BLaER1 (cell line): ENCODE measurements at regions not wholly inside any gene's neighbourhood (a gene's known extent, or its start where the extent isn't known, plus 50 kb on each side); places are given as distances from the start of the nearest gene placed in this dataset.

Source experiments
- H3K27ac ChIP-seq: shearing (Covaris generic); formaldehyde crosslinking; 2 replicates; pipeline ENCODE4 v1.8.1; 2022
- H3K27me3 ChIP-seq: shearing (Covaris generic); formaldehyde crosslinking; 2 replicates; pipeline ENCODE4 v1.8.1; 2022
- H3K36me3 ChIP-seq: shearing (Covaris generic); formaldehyde crosslinking; 2 replicates; pipeline ENCODE4 v1.8.1; 2022
- H3K4me1 ChIP-seq: shearing (Covaris generic); formaldehyde crosslinking; 2 replicates; pipeline ENCODE4 v1.8.1; 2022
- H3K4me2 ChIP-seq: shearing (Covaris generic); formaldehyde crosslinking; 2 replicates; pipeline ENCODE4 v1.8.1; 2022
- H3K4me3 ChIP-seq: shearing (Covaris generic); formaldehyde crosslinking; 2 replicates; pipeline ENCODE4 v1.8.1; 2022
- H3K9ac ChIP-seq: shearing (Covaris generic); formaldehyde crosslinking; 2 replicates; pipeline ENCODE4 v1.8.1; 2022
- H3K9me3 ChIP-seq: shearing (Covaris generic); formaldehyde crosslinking; 2 replicates; pipeline ENCODE4 v1.8.1; 2022
- H4K20me1 ChIP-seq: shearing (Covaris generic); formaldehyde crosslinking; 2 replicates; pipeline ENCODE4 v1.8.1; 2022
- Cebpa-rat ChIP-seq: shearing (Covaris generic); IDR thresholded peaks from 2 replicates; pipeline ENCODE4 v1.8.1; 2022

DNA sequence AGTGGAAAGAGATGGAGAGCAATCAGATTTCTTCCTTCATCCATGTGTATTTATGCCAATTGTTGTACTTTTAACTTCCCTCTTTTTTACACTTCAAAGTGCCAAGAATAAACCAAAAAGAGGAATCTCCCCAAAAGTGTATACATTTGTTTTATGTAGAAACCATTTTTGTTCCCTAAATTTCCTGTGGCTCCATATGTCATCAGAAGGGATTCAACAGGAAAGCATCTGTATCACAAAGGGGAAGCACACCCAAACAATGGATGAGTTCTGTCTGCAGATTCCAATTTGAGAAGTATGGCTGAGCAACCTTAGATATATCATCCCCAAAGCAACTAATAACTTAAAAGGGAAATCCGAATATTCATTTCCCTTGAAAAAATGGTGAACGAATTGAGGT is 275.0 kb downstream of the MREG start:
- Histone ChIP-seq H3K9ac (no peak overlapping the region), H3K27ac (no peak overlapping the region), H3K4me1 (no peaks in the 10 kb centered on the region), H3K4me2 (no peak overlapping the region), H3K36me3 (no peaks in the 10 kb centered on the region), H3K4me3 (no peak overlapping the region), H3K27me3 (no peaks in the 10 kb centered on the region), H4K20me1 (no peaks in the 10 kb centered on the region), H3K9me3 (no peaks in the 10 kb centered on the region)
- TF ChIP-seq Cebpa-rat: no peak

DNA sequence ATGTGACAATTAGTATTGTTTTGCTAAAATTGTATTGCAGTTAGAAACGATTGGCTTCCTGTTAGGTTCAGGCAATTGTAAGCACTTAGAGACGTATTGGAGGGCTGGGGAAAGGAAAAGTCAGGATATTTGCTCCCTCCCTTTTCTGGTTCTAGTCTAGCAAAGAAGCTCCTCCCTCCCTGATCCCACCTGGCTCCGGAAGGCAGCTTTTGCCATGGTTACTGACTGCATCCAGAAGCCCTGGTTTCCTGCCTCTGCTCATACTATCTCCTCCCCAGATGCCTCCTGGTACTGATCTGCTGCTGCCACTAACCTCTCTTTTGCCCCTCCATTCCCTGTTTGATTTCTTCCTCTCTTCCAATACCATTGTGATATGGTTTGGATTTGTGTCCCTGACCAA is 275.9 kb downstream of the MREG start:
- Histone ChIP-seq H3K27ac (no peak overlapping the region), H4K20me1 (no peaks in the 10 kb centered on the region), H3K9ac (no peak overlapping the region), H3K4me1 (no peaks in the 10 kb centered on the region), H3K4me3 (no peak overlapping the region), H3K27me3 (no peaks in the 10 kb centered on the region), H3K36me3 (no peaks in the 10 kb centered on the region), H3K4me2 (no peak overlapping the region), H3K9me3 (no peaks in the 10 kb centered on the region)
- no peak for TF ChIP-seq Cebpa-rat

- no peak for TF ChIP-seq Cebpa-rat
- Histone ChIP-seq H3K9ac (no peak overlapping the region), H3K27ac (no peak overlapping the region), H3K36me3 (no peaks in the 10 kb centered on the region), H3K4me2 (no peak overlapping the region), H4K20me1 (no peaks in the 10 kb centered on the region), H3K4me3 (no peak overlapping the region), H3K4me1 (no peaks in the 10 kb centered on the region), H3K9me3 (no peaks in the 10 kb centered on the region), H3K27me3 (no peaks in the 10 kb centered on the region)
These were observed 276.6 kb downstream of the MREG start for GRCh38 chr2:215736653-215737290.

- no peaks in the 10 kb centered on the region for H4K20me1 ChIP-seq
- no peak overlapping the region for H3K4me3 ChIP-seq
- TF ChIP-seq Cebpa-rat: no peak
- H3K36me3 ChIP-seq: no peaks in the 10 kb centered on the region
- no peak overlapping the region for H3K27ac ChIP-seq
- H3K9ac ChIP-seq: no peak overlapping the region
- no peaks in the 10 kb centered on the region for H3K27me3 ChIP-seq
- H3K4me2 ChIP-seq: no peak overlapping the region
- H3K4me1 ChIP-seq: no peaks in the 10 kb centered on the region
- H3K9me3 ChIP-seq: no peaks in the 10 kb centered on the region
These were observed 282.2 kb downstream of the MREG start for GRCh38 chr2:215731108-215731658.

GRCh38 chr2:215729985-215730620 is 283.2 kb downstream of the MREG start:
- Histone ChIP-seq H3K9me3 (no peaks in the 10 kb centered on the region), H3K27ac (no peak overlapping the region), H3K4me1 (no peaks in the 10 kb centered on the region), H4K20me1 (no peaks in the 10 kb centered on the region), H3K27me3 (no peaks in the 10 kb centered on the region), H3K4me3 (no peak overlapping the region), H3K36me3 (no peaks in the 10 kb centered on the region), H3K9ac (no peak overlapping the region), H3K4me2 (no peak overlapping the region)
- no peak for TF ChIP-seq Cebpa-rat

GRCh38 chr2:215728504-215729065 is 284.8 kb downstream of the MREG start:
- no peak overlapping the region for H3K27ac ChIP-seq
- H3K4me2 ChIP-seq: no peak overlapping the region
- no peak overlapping the region for H3K4me3 ChIP-seq
- H4K20me1 ChIP-seq: no peaks in the 10 kb centered on the region
- no peaks in the 10 kb centered on the region for H3K27me3 ChIP-seq
- H3K9ac ChIP-seq: no peak overlapping the region
- no peaks in the 10 kb centered on the region for H3K9me3 ChIP-seq
- H3K36me3 ChIP-seq: no peaks in the 10 kb centered on the region
- no peaks in the 10 kb centered on the region for H3K4me1 ChIP-seq
- TF ChIP-seq Cebpa-rat: no peak

- Histone ChIP-seq H3K36me3 (no peaks in the 10 kb centered on the region), H3K4me3 (no peak overlapping the region), H3K27me3 (no peaks in the 10 kb centered on the region), H3K4me1 (no peaks in the 10 kb centered on the region), H3K9me3 (no peaks in the 10 kb centered on the region), H4K20me1 (no peaks in the 10 kb centered on the region), H3K9ac (no peak overlapping the region), H3K4me2 (no peak overlapping the region), H3K27ac (no peak overlapping the region)
- no peak for TF ChIP-seq Cebpa-rat
These were observed 285.5 kb downstream of the MREG start for GRCh38 chr2:215727507-215728503.

- Histone ChIP-seq H4K20me1 (no peaks in the 10 kb centered on the region), H3K9ac (no peak overlapping the region), H3K36me3 (no peaks in the 10 kb centered on the region), H3K4me1 (no peaks in the 10 kb centered on the region), H3K4me3 (no peak overlapping the region), H3K9me3 (no peaks in the 10 kb centered on the region), H3K27ac (no peak overlapping the region), H3K4me2 (no peak overlapping the region), H3K27me3 (no peaks in the 10 kb centered on the region)
- TF ChIP-seq Cebpa-rat: no peak
These were observed 287.3 kb downstream of the MREG start for GRCh38 chr2:215726070-215726469.

GRCh38 chr2:215724146-215724545 is 288.3 kb upstream of the FN1 start:
- H4K20me1 ChIP-seq: no peaks in the 10 kb centered on the region
- no peaks in the 10 kb centered on the region for H3K9me3 ChIP-seq
- no peak overlapping the region for H3K4me2 ChIP-seq
- no peak overlapping the region for H3K27ac ChIP-seq
- H3K36me3 ChIP-seq: no peaks in the 10 kb centered on the region
- no peak overlapping the region for H3K4me3 ChIP-seq
- H3K9ac ChIP-seq: no peak overlapping the region
- no peaks in the 10 kb centered on the region for H3K27me3 ChIP-seq
- no peaks in the 10 kb centered on the region for H3K4me1 ChIP-seq
- TF ChIP-seq Cebpa-rat: no peak
